ENCODE measurements at regions not wholly inside any gene's neighbourhood (a gene's known extent, or its start where the extent isn't known, plus 50 kb on each side); places are given as distances from the start of the nearest gene placed in this dataset.

DNA sequence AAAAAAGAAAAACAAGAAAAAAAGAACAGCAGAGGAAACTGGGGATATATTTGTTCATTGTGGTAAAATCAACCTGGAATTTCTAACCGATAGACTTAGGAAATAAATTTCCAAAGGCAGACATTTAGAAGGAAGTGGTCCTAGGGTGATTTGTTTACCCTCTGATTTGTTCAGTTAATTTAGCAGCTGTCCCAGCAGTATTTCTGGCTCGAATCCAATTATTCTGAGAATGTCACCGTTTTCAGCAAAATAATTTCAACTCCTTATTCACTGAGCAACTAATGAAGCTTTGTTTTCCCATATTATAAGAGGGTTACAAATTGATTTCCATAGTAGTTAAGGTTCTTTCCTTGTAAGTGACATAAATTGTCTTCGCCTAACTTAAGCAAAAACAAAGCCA is 285.2 kb upstream of the SYT10 start:
- no peak for TF ChIP-seq POLR2A (IDR thresholded peaks at IDR 0.05)
- TF ChIP-seq, protein P1, sequence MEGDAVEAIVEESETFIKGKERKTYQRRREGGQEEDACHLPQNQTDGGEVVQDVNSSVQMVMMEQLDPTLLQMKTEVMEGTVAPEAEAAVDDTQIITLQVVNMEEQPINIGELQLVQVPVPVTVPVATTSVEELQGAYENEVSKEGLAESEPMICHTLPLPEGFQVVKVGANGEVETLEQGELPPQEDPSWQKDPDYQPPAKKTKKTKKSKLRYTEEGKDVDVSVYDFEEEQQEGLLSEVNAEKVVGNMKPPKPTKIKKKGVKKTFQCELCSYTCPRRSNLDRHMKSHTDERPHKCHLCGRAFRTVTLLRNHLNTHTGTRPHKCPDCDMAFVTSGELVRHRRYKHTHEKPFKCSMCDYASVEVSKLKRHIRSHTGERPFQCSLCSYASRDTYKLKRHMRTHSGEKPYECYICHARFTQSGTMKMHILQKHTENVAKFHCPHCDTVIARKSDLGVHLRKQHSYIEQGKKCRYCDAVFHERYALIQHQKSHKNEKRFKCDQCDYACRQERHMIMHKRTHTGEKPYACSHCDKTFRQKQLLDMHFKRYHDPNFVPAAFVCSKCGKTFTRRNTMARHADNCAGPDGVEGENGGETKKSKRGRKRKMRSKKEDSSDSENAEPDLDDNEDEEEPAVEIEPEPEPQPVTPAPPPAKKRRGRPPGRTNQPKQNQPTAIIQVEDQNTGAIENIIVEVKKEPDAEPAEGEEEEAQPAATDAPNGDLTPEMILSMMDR (IDR thresholded peaks at IDR 0.05), result no peak
